NB4 (cell line): ENCODE measurements at regions not wholly inside any gene's neighbourhood (a gene's known extent, or its start where the extent isn't known, plus 50 kb on each side); places are given as distances from the start of the nearest gene placed in this dataset.

Source experiments
- DNase-seq: peaks from one replicate; pipeline ENCODE4 v3.0.0; 2010; ENCODE audit warnings: low read depth
- H3K4me3 ChIP-seq: one replicate; pipeline ENCODE4 v1.5.1; 2011; ENCODE audit warnings: mild to moderate bottlenecking, low read depth, low read length, moderate library complexity
- CTCF ChIP-seq: IDR thresholded peaks from one replicate; pipeline ENCODE4 v1.5.1; 2012; ENCODE audit warnings: low read depth, low read length
- MYC ChIP-seq: IDR thresholded peaks from 2 replicates; pipeline ENCODE4 v1.6.1; 2011; ENCODE audit warnings: low read depth, low read length
- POLR2A ChIP-seq: IDR thresholded peaks from 2 replicates; pipeline ENCODE4 v1.6.1; 2011; ENCODE audit warnings: mild to moderate bottlenecking; ENCODE audit not compliant: insufficient read length; ENCODE audit errors: extremely low read depth
- TF ChIP-seq, protein P1 (sequence below): IDR thresholded peaks from 2 replicates; pipeline ENCODE4 v1.6.1; 2011; ENCODE audit warnings: low read depth, low read length

- DNase-seq, result no peak
- H3K4me3 ChIP-seq, result no peak overlapping the region
- TF ChIP-seq POLR2A (no peak), MYC (no peak), CTCF (no peak)
- TF ChIP-seq, protein P1, sequence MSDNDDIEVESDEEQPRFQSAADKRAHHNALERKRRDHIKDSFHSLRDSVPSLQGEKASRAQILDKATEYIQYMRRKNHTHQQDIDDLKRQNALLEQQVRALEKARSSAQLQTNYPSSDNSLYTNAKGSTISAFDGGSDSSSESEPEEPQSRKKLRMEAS, result no peak
These were observed 607.9 kb downstream of the BUD13 start for GRCh38 chr11:116164843-116165242.

DNA sequence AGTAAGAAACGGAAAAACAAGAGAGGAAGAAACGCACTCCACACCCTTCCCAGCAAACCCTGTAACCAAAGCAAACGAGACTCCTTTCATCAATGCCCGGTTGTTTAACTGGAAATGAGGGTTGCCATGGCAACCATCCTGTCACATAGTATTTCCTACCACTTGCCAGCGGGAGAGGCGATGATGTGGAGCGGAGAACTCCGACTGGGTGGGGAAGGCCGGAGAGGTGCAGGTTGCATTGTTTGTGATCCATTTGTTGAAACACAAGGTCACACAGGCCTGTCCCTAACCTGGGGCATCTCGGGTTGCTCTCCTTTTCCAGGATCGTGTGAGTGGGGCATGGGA is 609.9 kb downstream of the BUD13 start:
- no peak overlapping the region for H3K4me3 ChIP-seq
- TF ChIP-seq POLR2A, result no peak
- TF ChIP-seq CTCF, result no peak
- TF ChIP-seq, protein P1, result no peak
- no peak for TF ChIP-seq MYC
- no peak for DNase-seq

GRCh38 chr11:116162086-116162885 is 610.5 kb downstream of the BUD13 start:
- no peak overlapping the region for H3K4me3 ChIP-seq
- TF ChIP-seq MYC, result no peak
- TF ChIP-seq, protein P1, result no peak
- no peak for TF ChIP-seq CTCF
- no peak for TF ChIP-seq POLR2A
- DNase-seq, result no peak

GRCh38 chr11:116148645-116149044 is 624.1 kb downstream of the BUD13 start:
- no peak overlapping the region for H3K4me3 ChIP-seq
- no peak for TF ChIP-seq CTCF
- TF ChIP-seq, protein P1, result no peak
- no peak for TF ChIP-seq MYC
- no peak for TF ChIP-seq POLR2A
- DNase-seq, result no peak

DNA sequence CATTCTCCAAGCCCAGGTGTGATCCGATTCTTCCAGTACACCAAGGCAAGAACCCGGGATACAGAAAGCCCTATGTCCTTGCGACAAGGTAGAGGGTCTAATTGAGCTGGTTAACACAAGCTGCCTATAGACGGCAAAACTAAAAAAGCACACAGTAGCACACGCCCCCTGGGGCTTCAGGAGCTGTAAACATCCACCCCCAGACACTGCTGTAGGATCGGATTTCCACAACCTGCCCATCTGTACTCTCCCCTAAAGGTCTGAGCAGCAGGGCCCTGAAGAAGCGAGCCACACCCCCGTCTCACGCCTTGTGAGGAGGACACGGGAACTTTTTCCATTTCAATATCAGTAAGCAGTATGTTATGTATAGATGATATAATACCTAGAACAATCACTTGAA is 624.7 kb downstream of the BUD13 start:
- no peak for TF ChIP-seq MYC
- TF ChIP-seq, protein P1, result no peak
- TF ChIP-seq POLR2A, result no peak
- no peak for TF ChIP-seq CTCF
- no peak overlapping the region for H3K4me3 ChIP-seq
- no peak for DNase-seq
